SU-DHL-6 (cell line): ENCODE measurements at regions not wholly inside any gene's neighbourhood (a gene's known extent, or its start where the extent isn't known, plus 50 kb on each side); places are given as distances from the start of the nearest gene placed in this dataset.

ENCODE experiments used
- CTCF ChIP-seq: fragments of 200-600 bp; sonication (generic); IDR thresholded peaks from one replicate; pipeline ENCODE4 v1.5.1; 2017; ENCODE audit warnings: antibody characterized with exemption, mild to moderate bottlenecking, low read length, moderate library complexity; ENCODE audit not compliant: insufficient read depth, poor library complexity, severe bottlenecking
- EZH2phosphoT487 ChIP-seq: fragments of 200-600 bp; sonication (generic), shearing (Covaris generic); conservative IDR thresholded peaks from 2 replicates; pipeline ENCODE4 v1.6.1; 2018; ENCODE audit warnings: mild to moderate bottlenecking, antibody characterized with exemption, low read length, moderate library complexity, mixed read lengths

- no peak for TF ChIP-seq CTCF
- TF ChIP-seq EZH2phosphoT487: no peak
Observed at GRCh38 chr13:22050951-22051563, 380.2 kb downstream of the FGF9 start.
